ENCODE measurements at regions not wholly inside any gene's neighbourhood (a gene's known extent, or its start where the extent isn't known, plus 50 kb on each side); places are given as distances from the start of the nearest gene placed in this dataset.

DNA sequence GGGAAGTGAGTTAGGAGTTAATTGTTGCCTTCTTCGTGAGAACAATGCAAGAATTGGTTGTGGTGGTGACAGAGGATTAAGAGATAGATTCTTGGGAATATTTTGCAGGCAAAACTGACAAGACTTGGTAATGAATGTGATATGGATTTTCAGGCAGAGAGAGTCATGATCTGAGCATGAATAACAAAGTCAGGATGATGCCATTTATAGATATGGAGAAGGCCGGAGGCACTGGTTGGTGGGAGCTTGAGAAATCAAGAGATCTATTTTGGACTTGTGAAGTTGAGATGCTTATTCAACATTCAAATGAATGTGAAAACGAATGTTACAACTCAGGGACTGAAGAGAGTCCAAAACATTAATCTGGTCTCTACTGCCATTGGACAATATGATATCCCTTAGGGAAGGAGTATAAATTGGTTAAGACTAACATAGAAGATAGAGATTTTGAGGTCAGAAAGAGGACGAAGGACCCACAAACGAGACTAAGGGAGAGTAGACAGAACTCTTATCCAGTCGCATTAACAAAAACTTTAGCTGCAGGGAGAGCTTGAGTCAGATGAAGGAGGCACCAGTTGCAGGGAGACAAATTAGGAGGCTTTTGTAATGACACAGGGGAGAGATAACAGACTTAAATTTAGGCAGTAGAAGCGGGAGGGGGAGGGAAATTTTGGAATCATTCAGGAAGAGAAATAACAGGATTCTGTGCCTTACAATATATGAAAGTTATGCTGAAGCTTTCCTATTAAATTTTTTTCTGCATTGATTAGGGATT lies 1090.6 kb downstream of the GALC start:
- Histone ChIP-seq H3K36me3 (replicated peaks) (no peaks in the 10 kb centered on the region), H3K27me3 (replicated peaks) (no peaks in the 10 kb centered on the region), H3K27ac (no peak overlapping the region), H3K4me3 (ENCODE audit: low read depth, low read length) (no peak overlapping the region)
- TF ChIP-seq CTCF (IDR thresholded peaks at IDR 0.05; ENCODE audit: low read depth, low read length, missing control alignments), result no peak
- no peak for DNase-seq
- in situ Hi-C loops (cut with HindIII; ENCODE audit: low pct_ligation_motif_present, low sequenced_read_pairs), result no loop called here

- Histone ChIP-seq H3K4me3 (ENCODE audit: low read depth, low read length) (no peak overlapping the region), H3K27ac (no peak overlapping the region), H3K27me3 (replicated peaks) (no peaks in the 10 kb centered on the region), H3K36me3 (replicated peaks) (no peaks in the 10 kb centered on the region)
- TF ChIP-seq CTCF (IDR thresholded peaks at IDR 0.05; ENCODE audit: low read depth, low read length, missing control alignments), result no peak
- DNase-seq, result no peak
- in situ Hi-C loops (cut with HindIII; ENCODE audit: low pct_ligation_motif_present, low sequenced_read_pairs), result no loop called here
Observed at GRCh38 chr14:86897704-86898513, 1095.1 kb downstream of the GALC start.

- Histone ChIP-seq H3K27me3 (replicated peaks) (no peaks in the 10 kb centered on the region), H3K4me3 (ENCODE audit: low read depth, low read length) (no peak overlapping the region), H3K27ac (no peak overlapping the region), H3K36me3 (replicated peaks) (no peaks in the 10 kb centered on the region)
- no peak for TF ChIP-seq CTCF (IDR thresholded peaks at IDR 0.05; ENCODE audit: low read depth, low read length, missing control alignments)
- DNase-seq, result no peak
- in situ Hi-C loops (cut with HindIII; ENCODE audit: low pct_ligation_motif_present, low sequenced_read_pairs), result no loop called here
Observed at GRCh38 chr14:86897224-86897623, 1095.8 kb downstream of the GALC start.

- in situ Hi-C loops (cut with HindIII; ENCODE audit: low pct_ligation_motif_present, low sequenced_read_pairs), result no loop called here
- Histone ChIP-seq H3K4me3 (ENCODE audit: low read depth, low read length) (no peak overlapping the region), H3K27me3 (replicated peaks) (no peaks in the 10 kb centered on the region), H3K36me3 (replicated peaks) (no peaks in the 10 kb centered on the region), H3K27ac (no peak overlapping the region)
- TF ChIP-seq CTCF (IDR thresholded peaks at IDR 0.05; ENCODE audit: low read depth, low read length, missing control alignments), result no peak
- DNase-seq, result no peak
Observed at GRCh38 chr14:86896701-86897100, 1096.3 kb downstream of the GALC start.

- no peak for TF ChIP-seq CTCF (IDR thresholded peaks at IDR 0.05; ENCODE audit: low read depth, low read length, missing control alignments)
- DNase-seq, result no peak
- H3K4me3 ChIP-seq (ENCODE audit: low read depth, low read length), result no peak overlapping the region
- no peak overlapping the region for H3K27ac ChIP-seq
- in situ Hi-C loops (cut with HindIII; ENCODE audit: low pct_ligation_motif_present, low sequenced_read_pairs), result no loop called here
- no peaks in the 10 kb centered on the region for H3K36me3 ChIP-seq (replicated peaks)
- H3K27me3 ChIP-seq (replicated peaks), result no peaks in the 10 kb centered on the region
Observed at GRCh38 chr14:86892152-86892956, 1100.6 kb downstream of the GALC start.
